ENCODE measurements at regions not wholly inside any gene's neighbourhood (a gene's known extent, or its start where the extent isn't known, plus 50 kb on each side); places are given as distances from the start of the nearest gene placed in this dataset.

DNA sequence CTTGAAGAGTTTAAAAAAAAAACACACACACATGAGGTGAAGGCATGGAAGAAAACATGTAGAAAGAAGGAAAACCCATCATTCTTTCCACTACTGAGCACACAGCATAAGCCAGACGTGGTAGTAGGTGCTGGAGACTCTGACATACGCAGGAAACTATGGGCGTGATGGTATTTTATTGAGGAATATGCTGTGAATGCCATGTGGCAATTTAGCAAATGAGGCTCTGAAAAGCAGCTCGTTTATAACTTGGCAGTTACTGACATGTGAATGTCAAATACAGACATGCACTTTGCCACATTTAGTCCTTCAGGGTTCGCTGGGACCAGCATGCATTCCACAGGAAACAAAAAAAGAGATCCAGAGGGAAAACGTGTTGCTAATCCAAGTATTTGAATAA, 74.3 kb upstream of the IFNAR2 start:
- TF ChIP-seq POLR2A (IDR thresholded peaks at IDR 0.05; ENCODE audit: low read depth, low read length) = no peak
- no peak for TF ChIP-seq POLR2AphosphoS5 (IDR thresholded peaks at IDR 0.05; ENCODE audit: low read depth, low read length)

All from GM12892 (cell line).